ENCODE measurements at regions not wholly inside any gene's neighbourhood (a gene's known extent, or its start where the extent isn't known, plus 50 kb on each side); places are given as distances from the start of the nearest gene placed in this dataset.

- Histone ChIP-seq H3K4me1 (ENCODE audit: control insufficient read depth in 1 of 2, insufficient read depth in 1 of 2, low read depth in 1 of 2, low read length in 1 of 2) (peaks cover 15 to 17% of the 10 kb centered on the region in 2 experiments), H3K36me3 (no peaks in the 10 kb centered on the region), H3K9me3 (no peaks in the 10 kb centered on the region), H3K27ac (no peak overlapping the region), H3K27me3 (no peaks in the 10 kb centered on the region), H3K4me3 (ENCODE audit: low read depth in 1 of 2, low read length in 1 of 2) (no peak overlapping the region)
- no peak for TF ChIP-seq CTCF (IDR thresholded peaks at IDR 0.05)
Observed at GRCh38 chr10:60662917-60663614, 115.2 kb upstream of the CDK1 start.

- H3K27ac ChIP-seq = no peak overlapping the region
- TF ChIP-seq CTCF (IDR thresholded peaks at IDR 0.05) = no peak
- no peaks in the 10 kb centered on the region for H3K36me3 ChIP-seq
- no peaks in the 10 kb centered on the region for H3K9me3 ChIP-seq
- H3K4me3 ChIP-seq (ENCODE audit: low read depth in 1 of 2, low read length in 1 of 2) = no peak overlapping the region
- no peaks in the 10 kb centered on the region for H3K27me3 ChIP-seq
- peaks cover 6 to 9% of the 10 kb centered on the region in 2 experiments for H3K4me1 ChIP-seq (ENCODE audit: control insufficient read depth in 1 of 2, insufficient read depth in 1 of 2, low read depth in 1 of 2, low read length in 1 of 2)
Observed at GRCh38 chr10:60661637-60662036, 116.6 kb upstream of the CDK1 start.

GRCh38 chr10:60660625-60661024, 117.7 kb upstream of the CDK1 start:
- no peak overlapping the region for H3K27ac ChIP-seq
- no peaks in the 10 kb centered on the region for H3K27me3 ChIP-seq
- H3K36me3 ChIP-seq = no peaks in the 10 kb centered on the region
- H3K9me3 ChIP-seq = no peaks in the 10 kb centered on the region
- no peak overlapping the region for H3K4me3 ChIP-seq (ENCODE audit: low read depth in 1 of 2, low read length in 1 of 2)
- no peaks in the 10 kb centered on the region for H3K4me1 ChIP-seq (ENCODE audit: control insufficient read depth in 1 of 2, insufficient read depth in 1 of 2, low read depth in 1 of 2, low read length in 1 of 2)
- TF ChIP-seq CTCF (IDR thresholded peaks at IDR 0.05) = no peak

- Histone ChIP-seq H3K4me3 (ENCODE audit: low read depth in 1 of 2, low read length in 1 of 2) (no peak overlapping the region), H3K27ac (no peak overlapping the region), H3K9me3 (no peaks in the 10 kb centered on the region), H3K4me1 (ENCODE audit: control insufficient read depth in 1 of 2, insufficient read depth in 1 of 2, low read depth in 1 of 2, low read length in 1 of 2) (no peaks in the 10 kb centered on the region), H3K36me3 (no peaks in the 10 kb centered on the region), H3K27me3 (no peaks in the 10 kb centered on the region)
- no peak for TF ChIP-seq CTCF (IDR thresholded peaks at IDR 0.05)
Observed at GRCh38 chr10:60654813-60655464, 123.3 kb upstream of the CDK1 start.

GRCh38 chr10:60652628-60653027, 125.7 kb upstream of the CDK1 start:
- Histone ChIP-seq H3K27ac (no peak overlapping the region), H3K27me3 (no peaks in the 10 kb centered on the region), H3K4me1 (ENCODE audit: control insufficient read depth in 1 of 2, insufficient read depth in 1 of 2, low read depth in 1 of 2, low read length in 1 of 2) (no peaks in the 10 kb centered on the region), H3K36me3 (no peaks in the 10 kb centered on the region), H3K9me3 (no peaks in the 10 kb centered on the region), H3K4me3 (ENCODE audit: low read depth in 1 of 2, low read length in 1 of 2) (no peak overlapping the region)
- no peak for TF ChIP-seq CTCF (IDR thresholded peaks at IDR 0.05)
